NB4 (cell line): ENCODE measurements at regions not wholly inside any gene's neighbourhood (a gene's known extent, or its start where the extent isn't known, plus 50 kb on each side); places are given as distances from the start of the nearest gene placed in this dataset.

ENCODE experiments used
- DNase-seq: peaks from one replicate; pipeline ENCODE4 v3.0.0; 2010; ENCODE audit warnings: low read depth
- H3K4me3 ChIP-seq: one replicate; pipeline ENCODE4 v1.5.1; 2011; ENCODE audit warnings: mild to moderate bottlenecking, low read depth, low read length, moderate library complexity
- CTCF ChIP-seq: IDR thresholded peaks from one replicate; pipeline ENCODE4 v1.5.1; 2012; ENCODE audit warnings: low read depth, low read length
- MAX ChIP-seq: IDR thresholded peaks from 2 replicates; pipeline ENCODE4 v1.6.1; 2011; ENCODE audit warnings: low read depth, low read length
- MYC ChIP-seq: IDR thresholded peaks from 2 replicates; pipeline ENCODE4 v1.6.1; 2011; ENCODE audit warnings: low read depth, low read length
- POLR2A ChIP-seq: IDR thresholded peaks from 2 replicates; pipeline ENCODE4 v1.6.1; 2011; ENCODE audit warnings: mild to moderate bottlenecking; ENCODE audit not compliant: insufficient read length; ENCODE audit errors: extremely low read depth

DNA sequence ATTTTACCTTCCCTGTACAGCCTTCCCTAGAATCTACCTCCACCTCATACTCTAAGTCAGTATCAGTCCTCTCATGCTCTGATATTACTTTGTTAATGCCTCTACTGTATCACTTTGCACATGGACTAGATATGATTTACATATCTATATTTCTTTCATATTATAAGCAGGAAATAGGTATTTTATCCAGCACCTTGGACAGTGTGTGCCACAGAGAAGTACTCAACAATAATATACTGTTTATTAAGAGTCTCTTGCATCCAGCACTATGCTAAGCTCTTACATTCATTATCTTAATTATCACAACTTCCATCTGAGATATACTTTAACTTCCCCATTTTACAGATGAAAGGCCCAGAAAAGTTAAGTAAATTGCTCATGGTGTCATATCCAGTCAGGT lies 247.9 kb upstream of the DAB1 start:
- TF ChIP-seq MYC = no peak
- TF ChIP-seq CTCF = no peak
- no peak for TF ChIP-seq POLR2A
- TF ChIP-seq MAX = no peak
- no peak for DNase-seq

DNA sequence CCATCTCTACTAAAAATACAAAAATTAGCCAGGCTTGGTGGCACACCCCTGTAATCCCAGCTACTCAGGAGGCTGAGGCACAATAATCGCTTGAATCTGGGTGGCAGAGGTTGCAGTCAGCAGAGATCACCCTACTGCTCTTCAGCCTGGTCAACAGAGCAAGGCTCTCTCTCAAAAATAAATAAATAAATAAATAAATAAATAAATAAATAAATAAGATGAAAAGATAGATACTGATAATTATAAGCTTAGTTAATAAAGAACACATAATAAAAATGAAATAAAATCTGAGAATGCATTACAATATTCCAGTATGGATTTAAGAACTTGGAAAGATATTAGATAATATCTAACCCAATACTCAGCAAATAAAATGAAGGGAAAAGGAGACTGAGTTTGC lies 235.9 kb upstream of the DAB1 start:
- TF ChIP-seq MAX (no peak), CTCF (no peak), POLR2A (no peak), MYC (no peak)
- H3K4me3 ChIP-seq = no peak overlapping the region
- no peak for DNase-seq

More for the DNA sequence above, 247.9 kb upstream of the DAB1 start:
- no peak overlapping the region for H3K4me3 ChIP-seq

DNA sequence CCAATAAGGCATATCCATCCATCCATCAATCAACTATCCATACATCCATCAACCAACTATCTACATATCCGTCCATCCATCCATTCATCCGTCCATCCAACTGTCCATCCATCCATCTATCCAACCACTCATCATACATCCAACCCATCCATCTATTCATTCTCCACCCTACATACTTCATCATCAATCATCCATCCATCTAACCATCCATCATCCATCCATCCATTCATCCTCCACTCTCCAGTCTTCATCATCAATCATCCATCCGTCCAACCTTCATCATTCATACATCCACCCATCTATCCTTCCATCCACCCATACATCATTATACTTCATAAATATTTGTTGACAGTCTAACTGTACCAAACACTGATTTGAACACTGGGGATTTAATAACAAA lies 231.3 kb upstream of the DAB1 start:
- no peak overlapping the region for H3K4me3 ChIP-seq
- no peak for TF ChIP-seq MYC
- no peak for DNase-seq

DNA sequence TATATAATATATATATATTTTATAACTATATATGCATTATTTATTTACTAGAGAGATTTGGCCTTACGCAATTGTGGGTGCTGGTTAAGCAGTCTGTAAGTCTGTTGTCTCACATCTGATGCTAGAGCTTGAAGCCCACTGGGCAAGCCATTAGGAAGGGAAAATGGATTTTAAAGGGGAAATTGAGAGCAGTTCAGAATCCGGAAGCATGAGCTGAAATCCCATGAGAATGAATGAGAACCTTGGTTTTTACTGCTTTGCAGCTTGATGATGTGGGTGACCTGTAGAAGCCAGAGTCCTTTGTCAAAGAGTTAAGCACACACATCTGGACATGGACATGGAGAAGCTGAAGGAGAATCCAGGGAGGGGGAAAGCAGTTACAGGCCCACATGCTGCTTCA lies 220.8 kb upstream of the DAB1 start:
- TF ChIP-seq POLR2A (no peak), MYC (no peak), CTCF (no peak), MAX (no peak)
- no peak overlapping the region for H3K4me3 ChIP-seq
- no peak for DNase-seq

- DNase-seq = no peak
- no peak overlapping the region for H3K4me3 ChIP-seq
- no peak for TF ChIP-seq POLR2A
- no peak for TF ChIP-seq CTCF
- no peak for TF ChIP-seq MAX
- TF ChIP-seq MYC = no peak
Observed at GRCh38 chr1:57638239-57638638, 214.4 kb upstream of the DAB1 start.

- H3K4me3 ChIP-seq = no peak overlapping the region
- no peak for TF ChIP-seq MYC
- TF ChIP-seq CTCF = no peak
- no peak for TF ChIP-seq POLR2A
- no peak for TF ChIP-seq MAX
- DNase-seq = no peak
Observed at GRCh38 chr1:57637155-57637554, 213.3 kb upstream of the DAB1 start.

GRCh38 chr1:57633881-57634280 lies 210.0 kb upstream of the DAB1 start:
- no peak overlapping the region for H3K4me3 ChIP-seq
- no peak for TF ChIP-seq MYC
- no peak for TF ChIP-seq POLR2A
- TF ChIP-seq MAX = no peak
- TF ChIP-seq CTCF = no peak
- no peak for DNase-seq
